Gastrocnemius medialis (tissue), 4 donors: ENCODE measurements at regions not wholly inside any gene's neighbourhood (a gene's known extent, or its start where the extent isn't known, plus 50 kb on each side); places are given as distances from the start of the nearest gene placed in this dataset.

Experiments used
- CTCF ChIP-seq, 5 experiments: fragments of 450-650 bp in 3 of 5; fragments of 200-600 bp in 2 of 5; sonication (generic) in 2 of 5; IDR thresholded peaks in 4 of 5; conservative IDR thresholded peaks in 1 of 5; 1 replicate in 4 of 5; 2 replicates in 1 of 5; pipeline ENCODE4 v1.5.1; 2016 to 2019; ENCODE audit warnings: antibody characterized with exemption in 5 of 5, mild to moderate bottlenecking in 3 of 5, moderate library complexity in 3 of 5
- POLR2A ChIP-seq, 2 donors: fragments of 450-650 bp; IDR thresholded peaks; one replicate each; pipeline ENCODE4 v1.6.1; 2017; ENCODE audit warnings: antibody characterized with exemption in 2 of 2, mild to moderate bottlenecking in 2 of 2, moderate library complexity in 2 of 2

GRCh38 chr15:62390791-62391640 is 225.9 kb upstream of the C2CD4B start:
- no peak for TF ChIP-seq CTCF (IDR thresholded peaks at IDR 0.05 in 4 of 5, conservative IDR thresholded peaks at IDR 0.05 in 1 of 5)
- no peak for TF ChIP-seq POLR2A (IDR thresholded peaks at IDR 0.05)
